ENCODE measurements at regions not wholly inside any gene's neighbourhood (a gene's known extent, or its start where the extent isn't known, plus 50 kb on each side); places are given as distances from the start of the nearest gene placed in this dataset.

DNA sequence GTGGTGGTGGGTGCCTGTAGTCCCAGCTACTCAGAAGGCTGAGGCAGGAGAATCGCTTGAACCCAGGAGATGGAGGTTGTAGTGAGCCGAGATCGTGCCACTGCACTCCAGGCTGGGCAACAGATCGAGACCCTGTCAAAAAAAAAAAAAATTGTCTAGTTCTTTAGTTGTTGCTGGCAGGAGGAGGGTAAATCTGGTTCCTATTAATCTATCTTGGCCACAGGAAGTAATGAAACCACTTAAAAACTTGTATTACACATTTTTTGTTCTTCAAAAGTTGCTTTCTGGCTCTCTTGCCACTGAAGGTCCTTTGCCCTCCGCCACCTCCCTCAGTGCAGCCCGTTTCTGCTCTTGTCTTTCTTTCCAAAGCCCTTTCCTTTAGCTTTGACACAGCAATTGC, 102.9 kb upstream of the ARSJ start:
- TF ChIP-seq, protein P1, sequence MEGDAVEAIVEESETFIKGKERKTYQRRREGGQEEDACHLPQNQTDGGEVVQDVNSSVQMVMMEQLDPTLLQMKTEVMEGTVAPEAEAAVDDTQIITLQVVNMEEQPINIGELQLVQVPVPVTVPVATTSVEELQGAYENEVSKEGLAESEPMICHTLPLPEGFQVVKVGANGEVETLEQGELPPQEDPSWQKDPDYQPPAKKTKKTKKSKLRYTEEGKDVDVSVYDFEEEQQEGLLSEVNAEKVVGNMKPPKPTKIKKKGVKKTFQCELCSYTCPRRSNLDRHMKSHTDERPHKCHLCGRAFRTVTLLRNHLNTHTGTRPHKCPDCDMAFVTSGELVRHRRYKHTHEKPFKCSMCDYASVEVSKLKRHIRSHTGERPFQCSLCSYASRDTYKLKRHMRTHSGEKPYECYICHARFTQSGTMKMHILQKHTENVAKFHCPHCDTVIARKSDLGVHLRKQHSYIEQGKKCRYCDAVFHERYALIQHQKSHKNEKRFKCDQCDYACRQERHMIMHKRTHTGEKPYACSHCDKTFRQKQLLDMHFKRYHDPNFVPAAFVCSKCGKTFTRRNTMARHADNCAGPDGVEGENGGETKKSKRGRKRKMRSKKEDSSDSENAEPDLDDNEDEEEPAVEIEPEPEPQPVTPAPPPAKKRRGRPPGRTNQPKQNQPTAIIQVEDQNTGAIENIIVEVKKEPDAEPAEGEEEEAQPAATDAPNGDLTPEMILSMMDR (IDR thresholded peaks at IDR 0.05) = no peak
- no peak for TF ChIP-seq POLR2A (IDR thresholded peaks at IDR 0.05)

Data from ovary (tissue), 3 donors.